GM12874 (cell line): ENCODE measurements at regions not wholly inside any gene's neighbourhood (a gene's known extent, or its start where the extent isn't known, plus 50 kb on each side); places are given as distances from the start of the nearest gene placed in this dataset.

Experiments used
- CTCF ChIP-seq: IDR thresholded peaks from 2 replicates; pipeline ENCODE4 v1.5.1; 2011; ENCODE audit warnings: low read depth, mild to moderate bottlenecking, control low read depth, low read length, moderate library complexity; ENCODE audit not compliant: insufficient read depth

- TF ChIP-seq CTCF = no peak
These were observed 85.0 kb upstream of the TENT5D start for GRCh38 chrX:80335062-80335830.

GRCh38 chrX:80354966-80355465 is 65.2 kb upstream of the TENT5D start:
- no peak for TF ChIP-seq CTCF
